DOHH2 (cell line): ENCODE measurements at regions not wholly inside any gene's neighbourhood (a gene's known extent, or its start where the extent isn't known, plus 50 kb on each side); places are given as distances from the start of the nearest gene placed in this dataset.

Experiments
- H3F3A ChIP-seq: fragments of 200-600 bp; sonication (generic), shearing (Covaris generic); 2 replicates; pipeline ENCODE4 v1.6.0; 2016; ENCODE audit warnings: antibody characterized with exemption, mild to moderate bottlenecking; ENCODE audit not compliant: control insufficient read depth, insufficient read depth
- H3K27ac ChIP-seq: fragments of 200-600 bp; sonication (generic); 2 replicates; pipeline ENCODE4 v1.5.1; 2014; ENCODE audit warnings: low read depth, mild to moderate bottlenecking, low read length, moderate library complexity
- H3K27me3 ChIP-seq: fragments of 200-600 bp; sonication (generic); 2 replicates; pipeline ENCODE4 v1.6.1; 2014; ENCODE audit warnings: mild to moderate bottlenecking, low read length, mixed read lengths; ENCODE audit not compliant: control insufficient read depth
- H3K36me3 ChIP-seq: fragments of 200-600 bp; sonication (generic); 2 replicates; pipeline ENCODE4 v1.6.1; 2014; ENCODE audit warnings: mild to moderate bottlenecking, low read length, moderate library complexity, mixed read lengths; ENCODE audit not compliant: control insufficient read depth
- H3K4me1 ChIP-seq: fragments of 200-600 bp; sonication (generic); 2 replicates; pipeline ENCODE4 v1.6.1; 2014; ENCODE audit warnings: mild to moderate bottlenecking, low read length, mixed read lengths; ENCODE audit not compliant: control insufficient read depth
- H3K4me2 ChIP-seq: fragments of 200-600 bp; sonication (generic); 2 replicates; pipeline ENCODE4 v1.6.0; 2014; ENCODE audit warnings: mild to moderate bottlenecking, low read length, moderate library complexity
- H3K4me3 ChIP-seq: fragments of 200-600 bp; sonication (generic); 2 replicates; pipeline ENCODE4 v1.5.1; 2014; ENCODE audit warnings: mild to moderate bottlenecking, low read length, mixed read lengths
- H3K79me2 ChIP-seq: fragments of 200-600 bp; sonication (generic); 2 replicates; pipeline ENCODE4 v1.6.1; 2014; ENCODE audit warnings: mild to moderate bottlenecking, low read length, mixed read lengths; ENCODE audit not compliant: control insufficient read depth
- H3K9me2 ChIP-seq: fragments of 200-600 bp; sonication (generic); replicated peaks from 2 replicates; pipeline ENCODE4 v1.6.1; 2014; ENCODE audit warnings: mild to moderate bottlenecking, low read length, mixed read lengths; ENCODE audit not compliant: control insufficient read depth
- H3K9me3 ChIP-seq: fragments of 200-600 bp; sonication (generic); 2 replicates; pipeline ENCODE4 v1.6.1; 2014; ENCODE audit warnings: antibody characterized with exemption, low read length, mixed read lengths; ENCODE audit not compliant: control insufficient read depth, insufficient read depth
- H4K20me1 ChIP-seq: fragments of 200-600 bp; sonication (generic); 2 replicates; pipeline ENCODE4 v1.6.0; 2014; ENCODE audit warnings: low read depth, mild to moderate bottlenecking, antibody characterized with exemption, low read length, moderate library complexity; ENCODE audit not compliant: control insufficient read depth, insufficient read depth
- EZH2phosphoT487 ChIP-seq: fragments of 200-600 bp; sonication (generic); IDR thresholded peaks from 2 replicates; pipeline ENCODE4 v1.6.1; 2017; ENCODE audit warnings: borderline replicate concordance, mild to moderate bottlenecking, antibody characterized with exemption, low read length, moderate library complexity, mixed read lengths
- TF ChIP-seq, protein P1 (sequence below): fragments of 200-600 bp; sonication (generic); IDR thresholded peaks from one replicate; pipeline ENCODE4 v1.5.1; 2014; ENCODE audit warnings: antibody characterized with exemption, mild to moderate bottlenecking, low read depth, low read length; ENCODE audit not compliant: poor library complexity, severe bottlenecking

GRCh38 chr15:62940093-62940754, 102.3 kb upstream of the TPM1 start:
- H3K9me3 ChIP-seq = no peaks in the 10 kb centered on the region
- no peaks in the 10 kb centered on the region for H4K20me1 ChIP-seq
- no peaks in the 10 kb centered on the region for H3K4me1 ChIP-seq
- no peak overlapping the region for H3K4me3 ChIP-seq
- no peak for TF ChIP-seq EZH2phosphoT487
- TF ChIP-seq, protein P1, sequence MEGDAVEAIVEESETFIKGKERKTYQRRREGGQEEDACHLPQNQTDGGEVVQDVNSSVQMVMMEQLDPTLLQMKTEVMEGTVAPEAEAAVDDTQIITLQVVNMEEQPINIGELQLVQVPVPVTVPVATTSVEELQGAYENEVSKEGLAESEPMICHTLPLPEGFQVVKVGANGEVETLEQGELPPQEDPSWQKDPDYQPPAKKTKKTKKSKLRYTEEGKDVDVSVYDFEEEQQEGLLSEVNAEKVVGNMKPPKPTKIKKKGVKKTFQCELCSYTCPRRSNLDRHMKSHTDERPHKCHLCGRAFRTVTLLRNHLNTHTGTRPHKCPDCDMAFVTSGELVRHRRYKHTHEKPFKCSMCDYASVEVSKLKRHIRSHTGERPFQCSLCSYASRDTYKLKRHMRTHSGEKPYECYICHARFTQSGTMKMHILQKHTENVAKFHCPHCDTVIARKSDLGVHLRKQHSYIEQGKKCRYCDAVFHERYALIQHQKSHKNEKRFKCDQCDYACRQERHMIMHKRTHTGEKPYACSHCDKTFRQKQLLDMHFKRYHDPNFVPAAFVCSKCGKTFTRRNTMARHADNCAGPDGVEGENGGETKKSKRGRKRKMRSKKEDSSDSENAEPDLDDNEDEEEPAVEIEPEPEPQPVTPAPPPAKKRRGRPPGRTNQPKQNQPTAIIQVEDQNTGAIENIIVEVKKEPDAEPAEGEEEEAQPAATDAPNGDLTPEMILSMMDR = no peak
- H3F3A ChIP-seq = no peaks in the 10 kb centered on the region
- H3K36me3 ChIP-seq = no peaks in the 10 kb centered on the region
- H3K27me3 ChIP-seq = peaks cover 19% of the 10 kb centered on the region; the same call in 1 of the 2 replicates
- no peaks in the 10 kb centered on the region for H3K79me2 ChIP-seq
- no peak overlapping the region for H3K4me2 ChIP-seq
- no peaks in the 10 kb centered on the region for H3K9me2 ChIP-seq
- no peak overlapping the region for H3K27ac ChIP-seq

GRCh38 chr15:62940755-62941361, 101.7 kb upstream of the TPM1 start:
- no peak overlapping the region for H3K4me3 ChIP-seq
- TF ChIP-seq, protein P1 = no peak
- TF ChIP-seq EZH2phosphoT487 = no peak
- no peaks in the 10 kb centered on the region for H3K9me2 ChIP-seq
- H3K4me2 ChIP-seq = no peak overlapping the region
- H4K20me1 ChIP-seq = no peaks in the 10 kb centered on the region
- no peaks in the 10 kb centered on the region for H3K4me1 ChIP-seq
- H3K27me3 ChIP-seq = peaks cover 12% of the 10 kb centered on the region; the same call in 1 of the 2 replicates
- H3K27ac ChIP-seq = no peak overlapping the region
- no peaks in the 10 kb centered on the region for H3K79me2 ChIP-seq
- H3F3A ChIP-seq = no peaks in the 10 kb centered on the region
- H3K9me3 ChIP-seq = no peaks in the 10 kb centered on the region
- H3K36me3 ChIP-seq = no peaks in the 10 kb centered on the region

- Histone ChIP-seq H3K27me3 (peaks cover 9% of the 10 kb centered on the region; the same call in 1 of the 2 replicates), H3K9me2 (no peaks in the 10 kb centered on the region), H3K27ac (no peak overlapping the region), H4K20me1 (no peaks in the 10 kb centered on the region), H3F3A (no peaks in the 10 kb centered on the region), H3K9me3 (no peaks in the 10 kb centered on the region), H3K36me3 (no peaks in the 10 kb centered on the region), H3K4me3 (no peak overlapping the region), H3K4me1 (no peaks in the 10 kb centered on the region), H3K4me2 (no peak overlapping the region), H3K79me2 (no peaks in the 10 kb centered on the region)
- no peak for TF ChIP-seq EZH2phosphoT487
- TF ChIP-seq, protein P1 = no peak
These were observed 100.8 kb upstream of the TPM1 start for GRCh38 chr15:62941699-62942098.
